ENCODE measurements at regions not wholly inside any gene's neighbourhood (a gene's known extent, or its start where the extent isn't known, plus 50 kb on each side); places are given as distances from the start of the nearest gene placed in this dataset.

GRCh38 chr14:104328607-104329006 is 190.2 kb downstream of the KIF26A start:
- TF ChIP-seq GABPB1 (CRISPR knock-in tag; IDR thresholded peaks at IDR 0.05): no peak
- TF ChIP-seq ELF4 (CRISPR knock-in tag; IDR thresholded peaks at IDR 0.05; ENCODE audit: low read depth): no peak
- no peak for TF ChIP-seq USF2 (CRISPR knock-in tag; IDR thresholded peaks at IDR 0.05)
- TF ChIP-seq CREB1 (CRISPR knock-in tag; IDR thresholded peaks at IDR 0.05): no peak
- TF ChIP-seq CTCF (IDR thresholded peaks at IDR 0.05): no peak
- no peak for TF ChIP-seq SP1 (CRISPR knock-in tag; conservative IDR thresholded peaks at IDR 0.05)
- no peak for TF ChIP-seq JUN (CRISPR knock-in tag; IDR thresholded peaks at IDR 0.05)
- no peak for TF ChIP-seq HMGXB4 (CRISPR knock-in tag; IDR thresholded peaks at IDR 0.05)
- TF ChIP-seq PREB (CRISPR knock-in tag; IDR thresholded peaks at IDR 0.05; ENCODE audit: borderline replicate concordance): no peak
- no peak for TF ChIP-seq TEAD1 (CRISPR knock-in tag; IDR thresholded peaks at IDR 0.05)

All from WTC11 (cell line).